CD14-positive monocyte (primary cell): ENCODE measurements at regions not wholly inside any gene's neighbourhood (a gene's known extent, or its start where the extent isn't known, plus 50 kb on each side); places are given as distances from the start of the nearest gene placed in this dataset.

Experiments used
- DNase-seq, 3 donors: peaks; one replicate each; pipeline ENCODE4 v3.0.0-alpha.2; 2011 to 2022
- H2AFZ ChIP-seq: 2 replicates; pipeline ENCODE4 v1.6.0; 2012; ENCODE audit warnings: mild to moderate bottlenecking, low read depth, low read length, inconsistent platforms; ENCODE audit not compliant: insufficient read depth, poor library complexity, severe bottlenecking
- H3K27ac ChIP-seq, 2 donors: 1 replicate in 1 of 2; 2 replicates in 1 of 2; pipeline ENCODE4 v1.5.1; 2012 to 2013; ENCODE audit warnings: low read length in 2 of 2, control low read depth in 1 of 2, inconsistent platforms in 1 of 2, low read depth in 1 of 2, mild to moderate bottlenecking in 1 of 2
- H3K27me3 ChIP-seq, 2 donors: one replicate each; pipeline versions ENCODE4 v1.6.0 to v1.6.1; 2011 to 2013; ENCODE audit warnings: low read length in 2 of 2; ENCODE audit not compliant: control insufficient read depth in 2 of 2, insufficient read depth in 2 of 2
- H3K36me3 ChIP-seq, 2 donors: replicated peaks in 1 of 2; 1 replicate in 1 of 2; 2 replicates in 1 of 2; pipeline versions ENCODE4 v1.5.1 to v1.6.1; 2012 to 2013; ENCODE audit warnings: low read length in 2 of 2, control low read depth in 1 of 2, inconsistent platforms in 1 of 2, mild to moderate bottlenecking in 1 of 2; ENCODE audit not compliant: insufficient read depth in 2 of 2, control insufficient read depth in 1 of 2
- H3K4me1 ChIP-seq, 2 donors: 1 replicate in 1 of 2; 2 replicates in 1 of 2; pipeline versions ENCODE4 v1.5.1 to v1.6.1; 2012 to 2013; ENCODE audit warnings: low read length in 2 of 2, control low read depth in 1 of 2, inconsistent platforms in 1 of 2, mild to moderate bottlenecking in 1 of 2, moderate library complexity in 1 of 2; ENCODE audit not compliant: insufficient read depth in 2 of 2, control insufficient read depth in 1 of 2
- H3K4me2 ChIP-seq: replicated peaks from 2 replicates; pipeline ENCODE3; 2012; ENCODE audit warnings: low read length, moderate library complexity, mild to moderate bottlenecking; ENCODE audit not compliant: poor library complexity, severe bottlenecking; ENCODE audit errors: extremely low read depth
- H3K4me3 ChIP-seq, 3 experiments: fragments of 200-600 bp in 1 of 3; sonication (generic) in 1 of 3; replicated peaks in 1 of 3; 1 replicate in 2 of 3; 2 replicates in 1 of 3; pipeline ENCODE4 v1.5.1; 2011 to 2013; ENCODE audit warnings: low read length in 3 of 3, mild to moderate bottlenecking in 3 of 3, control low read depth in 2 of 3, low read depth in 2 of 3, inconsistent platforms in 1 of 3, moderate library complexity in 1 of 3
- H3K79me2 ChIP-seq: 2 replicates; pipeline ENCODE4 v1.6.0; 2012; ENCODE audit warnings: mild to moderate bottlenecking, control low read depth, inconsistent platforms, low read length, moderate library complexity; ENCODE audit not compliant: insufficient read depth
- H3K9ac ChIP-seq: 2 replicates; pipeline ENCODE4 v1.6.0; 2017; ENCODE audit warnings: low read length, mild to moderate bottlenecking; ENCODE audit not compliant: insufficient read depth, poor library complexity, severe bottlenecking
- H3K9me3 ChIP-seq, 2 donors: replicated peaks in 1 of 2; 1 replicate in 1 of 2; 2 replicates in 1 of 2; pipeline versions ENCODE4 v1.5.1 to v1.6.1; 2012 to 2013; ENCODE audit warnings: low read length in 2 of 2, control low read depth in 1 of 2; ENCODE audit not compliant: control insufficient read depth in 1 of 2, insufficient read depth in 1 of 2
- H4K20me1 ChIP-seq: 2 replicates; pipeline ENCODE4 v1.6.0; 2012; ENCODE audit warnings: mild to moderate bottlenecking, low read length, control low read depth, moderate library complexity; ENCODE audit not compliant: insufficient read depth
- H3K27ac Mint-ChIP-seq, 7 donors: one replicate each; pipeline ENCODE4 v1.8.0; 2020; ENCODE audit warnings: mild to moderate bottlenecking in 7 of 7, mixed read lengths in 7 of 7, moderate library complexity in 6 of 7, inconsistent platforms in 2 of 7
- H3K27me3 Mint-ChIP-seq, 3 donors: one replicate each; pipeline ENCODE4 v1.8.0; 2021 to 2022; ENCODE audit warnings: low read depth in 3 of 3, mild to moderate bottlenecking in 3 of 3, mixed read lengths in 3 of 3, moderate library complexity in 3 of 3, inconsistent platforms in 1 of 3
- H3K36me3 Mint-ChIP-seq, 2 donors: one replicate each; pipeline ENCODE4 v1.8.0; 2020; ENCODE audit warnings: mixed read lengths in 2 of 2, inconsistent platforms in 1 of 2, mild to moderate bottlenecking in 1 of 2
- H3K4me1 Mint-ChIP-seq: one replicate; pipeline ENCODE4 v1.8.0; 2020; ENCODE audit warnings: mild to moderate bottlenecking, mixed read lengths
- H3K4me3 Mint-ChIP-seq, 2 donors: one replicate each; pipeline ENCODE4 v1.8.0; 2020; ENCODE audit warnings: mild to moderate bottlenecking in 2 of 2, mixed read lengths in 2 of 2, moderate library complexity in 1 of 2
- H3K9me3 Mint-ChIP-seq, 7 donors: one replicate each; pipeline ENCODE4 v1.8.0; 2020 to 2022; ENCODE audit warnings: mixed read lengths in 7 of 7, mild to moderate bottlenecking in 6 of 7, moderate library complexity in 6 of 7, inconsistent platforms in 2 of 7
- WGBS: methylation state at CpG from one replicate; pipeline ENCODE4 v1.1.5; 2013; ENCODE audit warnings: missing lambda C conversion rate; ENCODE audit not compliant: insufficient coverage; 5-methylcytosine and 5-hydroxymethylcytosine counted together
- intact Hi-C, 2 donors: fragments of 100-400 bp; cut with micrococcal nuclease; formaldehyde crosslinking; loops; one replicate each; pipeline versions ENCODE4 v1.15.0 to v1.15.1; 2023
- TF ChIP-seq, protein P1 (sequence below): fragments of 200-600 bp; IDR thresholded peaks from one replicate; pipeline ENCODE4 v1.8.0; 2022; ENCODE audit warnings: antibody characterized with exemption, mild to moderate bottlenecking

DNA sequence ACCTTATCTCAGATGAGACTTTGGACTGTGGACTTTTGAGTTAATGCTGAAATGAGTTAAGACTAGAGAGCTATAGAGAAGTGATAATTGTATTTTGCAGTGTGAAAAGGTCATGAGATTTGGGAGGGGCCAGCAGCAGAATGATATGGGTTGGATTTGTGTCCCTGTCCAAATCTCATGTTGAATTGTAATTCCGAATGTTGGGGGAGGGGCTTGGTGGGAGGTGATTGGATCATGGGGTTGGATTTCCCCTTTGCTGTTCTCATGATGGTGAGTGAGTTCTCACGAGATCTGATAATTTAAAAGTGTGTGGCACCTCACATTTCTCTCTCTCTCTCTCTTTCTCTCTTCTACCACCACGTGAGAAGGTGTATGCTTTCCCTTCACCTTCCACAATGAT lies 777.8 kb upstream of the LUZP2 start:
- Mint-ChIP-seq H3K9me3 (peaks cover 0 to 19% (median 5%) of the 10 kb centered on the region in 7 donors), H3K4me1 (no peaks in the 10 kb centered on the region), H3K36me3 (no peaks in the 10 kb centered on the region), H3K27ac (no peak overlapping the region), H3K27me3 (peaks cover 0 to 1% (median 0%) of the 10 kb centered on the region in 3 donors), H3K4me3 (no peak overlapping the region)
- H3K9ac ChIP-seq, result no peak overlapping the region
- H3K27ac ChIP-seq, result no peak overlapping the region
- no peaks in the 10 kb centered on the region for H3K79me2 ChIP-seq
- H3K4me2 ChIP-seq, result no peak overlapping the region
- TF ChIP-seq, protein P1, sequence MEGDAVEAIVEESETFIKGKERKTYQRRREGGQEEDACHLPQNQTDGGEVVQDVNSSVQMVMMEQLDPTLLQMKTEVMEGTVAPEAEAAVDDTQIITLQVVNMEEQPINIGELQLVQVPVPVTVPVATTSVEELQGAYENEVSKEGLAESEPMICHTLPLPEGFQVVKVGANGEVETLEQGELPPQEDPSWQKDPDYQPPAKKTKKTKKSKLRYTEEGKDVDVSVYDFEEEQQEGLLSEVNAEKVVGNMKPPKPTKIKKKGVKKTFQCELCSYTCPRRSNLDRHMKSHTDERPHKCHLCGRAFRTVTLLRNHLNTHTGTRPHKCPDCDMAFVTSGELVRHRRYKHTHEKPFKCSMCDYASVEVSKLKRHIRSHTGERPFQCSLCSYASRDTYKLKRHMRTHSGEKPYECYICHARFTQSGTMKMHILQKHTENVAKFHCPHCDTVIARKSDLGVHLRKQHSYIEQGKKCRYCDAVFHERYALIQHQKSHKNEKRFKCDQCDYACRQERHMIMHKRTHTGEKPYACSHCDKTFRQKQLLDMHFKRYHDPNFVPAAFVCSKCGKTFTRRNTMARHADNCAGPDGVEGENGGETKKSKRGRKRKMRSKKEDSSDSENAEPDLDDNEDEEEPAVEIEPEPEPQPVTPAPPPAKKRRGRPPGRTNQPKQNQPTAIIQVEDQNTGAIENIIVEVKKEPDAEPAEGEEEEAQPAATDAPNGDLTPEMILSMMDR, result no peak
- intact Hi-C loops, result no loop called here
- H3K4me1 ChIP-seq, result no peaks in the 10 kb centered on the region
- no peaks in the 10 kb centered on the region for H4K20me1 ChIP-seq
- no peak overlapping the region for H3K4me3 ChIP-seq
- no peak overlapping the region for H2AFZ ChIP-seq
- DNase-seq, result no peak
- H3K9me3 ChIP-seq, result peaks cover 16 to 22% of the 10 kb centered on the region in 2 donors
- H3K27me3 ChIP-seq, result no peaks in the 10 kb centered on the region
- no peaks in the 10 kb centered on the region for H3K36me3 ChIP-seq
- no CpG with 5 or more reads among the region's 3 CpGs for WGBS

DNA sequence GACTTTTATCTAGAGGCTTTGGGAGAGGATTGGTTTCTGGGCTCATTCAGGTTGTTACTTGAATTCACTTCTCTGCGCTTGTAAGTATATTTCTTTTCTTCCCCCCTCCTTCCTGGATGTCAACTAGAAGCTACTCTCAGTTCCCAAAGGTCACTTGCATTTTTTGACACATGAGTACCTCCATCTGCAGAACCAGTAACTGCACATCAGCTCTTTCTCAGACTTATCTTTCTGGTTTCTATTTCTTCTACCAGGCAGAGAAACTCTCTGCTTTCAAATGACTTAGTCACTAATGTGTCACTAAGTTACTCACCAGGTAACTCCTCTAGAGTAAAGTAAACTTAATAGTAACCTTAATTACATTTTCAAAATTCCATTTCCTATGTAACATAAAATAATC lies 773.0 kb upstream of the LUZP2 start:
- no peak for DNase-seq
- H3K36me3 Mint-ChIP-seq, result no peaks in the 10 kb centered on the region
- no peaks in the 10 kb centered on the region for H3K4me1 Mint-ChIP-seq
- Histone ChIP-seq H3K4me1 (no peaks in the 10 kb centered on the region), H3K27me3 (no peaks in the 10 kb centered on the region), H3K27ac (no peak overlapping the region), H2AFZ (no peak overlapping the region), H3K9me3 (peaks cover 0 to 5% of the 10 kb centered on the region in 2 donors), H3K4me3 (no peak overlapping the region), H3K4me2 (no peak overlapping the region), H3K79me2 (no peaks in the 10 kb centered on the region), H3K9ac (no peak overlapping the region), H4K20me1 (no peaks in the 10 kb centered on the region), H3K36me3 (no peaks in the 10 kb centered on the region)
- no peak overlapping the region for H3K4me3 Mint-ChIP-seq
- WGBS, result 91% methylated on average over 1 of the region's 1 CpG
- H3K27ac Mint-ChIP-seq, result no peak overlapping the region
- TF ChIP-seq, protein P1, result no peak
- peaks cover 0 to 7% (median 5%) of the 10 kb centered on the region in 7 donors for H3K9me3 Mint-ChIP-seq
- no peaks in the 10 kb centered on the region for H3K27me3 Mint-ChIP-seq
- intact Hi-C loops, result no loop called here
